HPDE6-E6E7 (cell line): ENCODE measurements at regions not wholly inside any gene's neighbourhood (a gene's known extent, or its start where the extent isn't known, plus 50 kb on each side); places are given as distances from the start of the nearest gene placed in this dataset.

Experiments
- DNase-seq: peaks from one replicate; pipeline ENCODE4 v3.0.0; 2011; ENCODE audit warnings: missing footprints; ENCODE audit errors: extremely low spot score

DNA sequence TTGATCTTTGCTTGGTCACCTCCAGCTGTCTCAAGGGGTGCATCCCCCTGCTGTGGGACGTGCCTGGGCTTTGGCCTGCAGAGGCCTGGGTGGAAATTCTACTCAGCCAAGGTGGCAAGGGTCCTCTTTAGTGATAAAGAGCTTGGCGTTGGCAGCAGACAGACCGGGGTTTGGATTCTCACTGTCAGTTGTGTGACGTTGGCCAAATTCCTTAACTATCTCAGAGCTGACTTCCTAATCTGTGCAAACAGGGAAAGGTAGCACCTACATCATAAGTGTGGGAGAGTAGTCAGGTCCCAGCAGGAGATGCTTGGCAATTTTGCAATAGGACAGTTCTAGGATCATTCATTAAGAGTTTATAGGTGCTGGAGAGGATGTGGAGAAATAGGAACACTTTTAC is 154.3 kb upstream of the GSC start:
- DNase-seq, result no peak

DNA sequence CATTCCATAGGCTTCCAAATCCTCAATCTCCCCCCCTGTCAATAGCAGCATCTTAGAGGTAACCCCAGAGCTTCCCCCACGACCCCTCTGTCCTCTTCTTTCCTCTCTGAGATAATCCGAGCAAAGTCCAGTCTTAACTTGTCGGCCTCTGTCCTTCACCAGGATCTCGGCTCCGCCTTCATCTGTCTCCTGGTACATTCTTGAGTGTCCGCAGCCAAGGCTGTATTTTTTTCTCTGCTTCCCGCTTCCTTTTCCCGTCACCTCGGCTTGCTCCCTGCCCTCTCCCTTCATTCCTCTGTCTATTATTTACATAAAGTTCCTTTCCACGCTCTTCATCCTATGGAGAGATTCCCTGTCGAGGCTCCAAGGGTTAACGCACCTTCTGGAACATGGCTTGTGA is 153.9 kb upstream of the GSC start:
- DNase-seq, result no peak

- no peak for DNase-seq
These were observed 152.8 kb upstream of the GSC start for GRCh38 chr14:94922595-94923239.

DNA sequence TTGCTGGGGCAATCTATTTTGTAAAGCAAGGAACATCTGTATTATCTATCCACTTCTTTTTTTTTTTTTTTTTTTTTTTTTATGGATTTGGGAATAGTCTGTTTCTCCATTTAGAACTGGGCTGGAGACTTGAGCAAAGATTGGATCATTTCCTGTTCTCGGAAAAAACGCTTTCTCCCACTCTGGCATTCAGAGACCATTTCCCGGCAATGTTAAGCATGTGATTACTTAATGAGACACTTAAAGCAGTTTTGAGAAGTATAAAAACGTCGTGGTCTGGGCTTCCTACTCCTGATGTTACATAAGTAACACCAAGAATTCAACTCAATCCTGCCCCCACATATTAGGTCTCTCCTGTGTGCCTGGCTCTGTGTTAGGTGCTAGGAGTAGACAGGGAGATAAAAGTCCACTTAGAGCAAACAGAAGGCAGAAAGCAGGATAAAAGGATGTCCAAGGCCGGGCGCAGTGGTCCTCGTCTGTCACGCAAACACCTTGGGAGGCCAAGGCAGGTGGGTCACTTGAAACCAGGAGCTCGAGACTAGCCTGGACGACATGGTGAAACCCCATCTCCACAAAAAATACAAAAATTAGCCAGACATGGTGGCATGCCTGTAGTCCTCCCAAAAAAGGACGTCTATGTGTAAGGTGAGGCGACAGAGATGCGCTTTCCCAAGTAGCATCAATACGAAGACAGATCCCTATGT is 152.1 kb upstream of the GSC start:
- DNase-seq, result no peak

- no peak for DNase-seq
These were observed 151.5 kb upstream of the GSC start for GRCh38 chr14:94921456-94921855.

DNA sequence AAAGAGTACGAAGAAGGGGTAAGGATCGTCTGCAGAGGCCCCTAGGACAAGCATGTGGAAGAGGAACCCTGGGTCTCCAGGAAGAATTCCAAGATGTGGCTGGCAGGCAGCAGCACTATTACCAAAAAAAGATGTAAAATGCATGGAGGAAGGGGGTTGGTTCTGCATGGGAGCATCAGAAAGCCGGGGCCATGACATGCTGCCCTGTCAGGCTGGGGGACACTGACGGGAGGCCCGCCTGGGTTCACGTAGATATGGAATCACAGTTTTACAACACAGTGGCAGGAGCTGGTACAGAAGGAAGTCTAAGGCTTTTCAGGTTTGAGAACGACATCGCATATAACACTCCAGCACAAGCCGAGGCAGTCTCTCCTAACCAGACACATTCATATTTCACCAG is 150.0 kb upstream of the GSC start:
- DNase-seq, result no peak

- DNase-seq, result no peak
These were observed 149.0 kb upstream of the GSC start for GRCh38 chr14:94918896-94919295.

DNA sequence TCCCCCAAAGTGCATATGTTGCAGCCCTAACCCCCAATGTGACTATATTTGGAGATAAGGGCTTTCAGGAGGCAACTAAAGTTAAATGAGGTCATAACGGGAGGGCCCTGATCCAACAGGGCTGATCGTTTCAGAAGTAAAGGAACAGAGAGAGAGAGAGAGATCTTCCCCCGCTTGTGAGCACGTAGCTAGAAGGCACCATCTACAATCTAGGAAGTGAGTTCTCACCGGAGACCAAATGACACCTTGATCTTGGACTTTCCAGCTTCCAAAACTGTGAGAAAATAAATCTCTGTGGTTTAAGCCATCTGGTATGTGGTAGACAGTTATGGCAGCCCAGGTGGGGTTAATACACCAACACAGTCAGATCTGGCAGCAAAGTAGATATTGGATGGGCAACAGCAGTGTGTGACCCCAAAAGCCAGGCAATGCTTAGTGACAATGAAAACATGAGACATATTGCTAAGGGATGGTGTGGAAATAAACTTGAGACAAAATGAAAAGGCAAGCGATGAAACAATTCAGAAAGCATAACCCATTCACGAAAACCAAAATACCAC is 147.2 kb upstream of the GSC start:
- DNase-seq, result no peak

- no peak for DNase-seq
These were observed 144.3 kb upstream of the GSC start for GRCh38 chr14:94914191-94914590.

GRCh38 chr14:94907626-94908261 is 137.8 kb upstream of the GSC start:
- no peak for DNase-seq

GRCh38 chr14:94906991-94907587 is 137.2 kb upstream of the GSC start:
- DNase-seq, result no peak

DNA sequence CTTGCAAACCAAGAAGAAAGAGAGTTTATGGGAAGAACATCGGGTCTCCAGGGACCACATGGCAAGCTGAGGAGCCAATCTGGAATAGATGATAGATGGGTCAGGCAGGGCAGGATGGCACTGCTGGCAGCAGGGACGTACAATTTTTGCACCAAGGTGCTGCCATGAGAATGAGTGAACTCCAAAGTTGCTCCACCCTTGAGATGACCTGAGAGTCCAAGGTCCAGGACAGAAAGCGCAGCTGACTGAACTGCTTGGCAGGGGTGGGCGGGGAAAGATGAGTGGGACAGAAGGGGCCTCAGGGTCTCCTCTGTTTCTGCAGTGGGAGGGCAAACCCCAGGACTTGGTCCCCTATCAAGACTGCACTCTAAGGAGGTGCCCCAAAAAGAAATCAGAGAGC is 136.7 kb upstream of the GSC start:
- no peak for DNase-seq

DNA sequence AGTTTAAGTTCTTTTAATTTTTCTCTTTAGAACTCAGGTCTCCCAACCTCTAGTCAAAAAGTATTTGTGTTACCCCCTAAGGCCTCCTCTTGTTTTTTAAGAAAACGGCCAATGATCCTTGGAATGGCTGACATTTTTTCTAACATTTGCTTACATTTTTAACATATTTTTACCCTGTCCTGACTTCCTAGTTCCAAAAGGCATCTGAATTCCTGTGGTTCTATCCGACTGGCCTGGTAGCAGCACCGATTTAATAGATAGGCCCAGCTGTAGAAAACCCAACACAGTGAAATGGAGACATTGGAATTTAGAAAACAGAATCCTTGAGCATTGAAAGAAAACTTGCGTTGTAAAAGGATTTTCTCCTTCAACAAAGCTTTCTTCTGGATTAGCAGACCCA is 134.7 kb upstream of the GSC start:
- no peak for DNase-seq

DNA sequence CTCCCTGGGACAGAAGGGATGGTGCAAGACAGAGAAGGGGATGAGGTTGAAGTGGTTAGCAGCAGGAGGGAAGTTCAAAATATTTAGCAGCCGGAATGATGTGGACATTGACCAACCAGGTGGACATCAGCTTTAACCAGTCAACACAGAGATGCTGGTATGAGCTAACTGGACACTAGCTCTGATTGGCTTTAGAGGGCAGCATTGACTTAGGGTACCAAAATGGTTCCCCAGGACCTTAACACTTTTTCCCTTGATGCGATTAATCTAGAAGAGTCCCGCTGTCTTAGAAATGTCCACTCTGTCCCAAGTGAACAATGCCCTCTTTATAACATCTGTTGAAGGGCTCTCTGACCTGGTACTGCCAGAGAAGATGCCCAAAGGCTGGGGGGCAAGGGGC is 134.0 kb upstream of the GSC start:
- DNase-seq, result no peak

GRCh38 chr14:94903338-94903737 is 133.4 kb upstream of the GSC start:
- DNase-seq, result no peak

GRCh38 chr14:94897561-94897960 is 127.6 kb upstream of the GSC start:
- DNase-seq, result no peak

DNA sequence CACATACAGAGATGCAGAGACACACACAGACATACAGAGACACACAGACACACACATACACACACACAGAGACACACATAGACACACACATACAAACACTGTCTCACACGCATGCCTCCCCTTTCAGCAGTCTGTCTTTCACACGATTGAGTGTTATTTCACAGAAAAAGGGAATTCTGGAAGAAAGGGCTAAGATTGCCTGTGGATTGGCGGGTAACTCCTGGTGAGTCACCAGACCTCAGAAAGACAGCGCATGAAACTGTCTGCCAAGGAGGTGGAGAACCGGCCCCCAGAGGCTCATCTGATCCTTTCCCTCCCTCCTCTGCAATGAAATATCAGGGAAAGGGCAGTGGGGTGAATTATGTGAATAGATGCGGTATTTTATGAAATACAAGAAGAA is 127.2 kb upstream of the GSC start:
- no peak for DNase-seq

GRCh38 chr14:94893411-94894160 is 123.7 kb upstream of the GSC start:
- DNase-seq, result no peak

DNA sequence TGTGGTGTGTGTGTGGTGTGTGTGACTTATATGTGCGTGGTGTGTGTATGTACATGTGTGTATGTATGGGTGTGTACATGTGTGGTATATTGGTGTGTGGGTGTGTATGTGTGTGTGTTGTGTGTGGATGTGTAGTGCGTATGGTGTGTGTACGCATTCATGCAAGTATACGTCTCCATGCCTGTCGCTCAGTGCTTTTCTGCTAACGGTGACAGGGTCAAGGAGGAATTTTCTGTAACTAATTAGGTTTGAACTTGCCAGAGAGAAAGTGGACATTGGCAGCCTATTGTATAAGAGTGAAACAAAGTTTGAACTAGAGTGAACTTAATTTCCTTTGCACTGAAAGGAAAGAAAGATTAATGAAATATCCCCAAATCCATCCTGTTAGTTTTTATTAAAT is 120.9 kb upstream of the GSC start:
- no peak for DNase-seq

DNA sequence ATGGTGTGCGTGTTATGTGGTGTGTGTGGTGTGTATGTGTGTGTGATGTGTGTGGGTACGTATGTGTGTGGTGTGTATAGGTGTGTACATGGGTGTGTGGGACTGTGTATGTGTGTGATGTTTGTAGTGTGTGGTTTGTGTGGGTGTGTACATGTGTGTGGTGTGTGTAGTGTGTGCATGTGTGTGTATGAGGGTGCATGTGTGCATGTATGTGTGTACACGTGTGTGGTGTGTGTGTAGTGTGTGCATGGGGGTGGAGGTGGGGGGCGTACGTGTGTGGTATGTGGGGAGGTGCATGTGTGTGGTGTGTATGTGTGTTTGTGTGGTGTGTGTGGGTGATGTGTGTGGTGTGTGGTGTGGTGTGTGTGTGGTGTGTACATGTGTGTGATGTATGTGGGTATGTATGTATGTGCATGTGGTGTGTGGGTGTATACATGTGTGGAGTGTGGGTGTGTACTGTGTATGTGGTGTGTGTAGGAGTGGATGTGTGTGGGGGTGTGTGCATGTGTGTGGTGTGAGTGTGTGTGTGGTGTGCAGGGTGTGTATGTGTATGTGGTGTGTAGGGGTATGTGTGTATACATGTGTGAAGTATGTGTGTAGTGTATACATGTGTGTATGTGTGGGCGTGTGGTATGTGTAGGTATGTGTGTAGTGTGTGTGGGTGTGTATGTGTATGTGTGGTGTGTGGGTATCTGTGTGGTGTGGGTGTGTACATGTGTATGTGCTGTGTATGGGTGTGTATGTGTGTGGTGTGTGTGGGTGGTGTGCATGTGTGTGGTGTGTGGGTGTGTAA is 119.8 kb upstream of the GSC start:
- DNase-seq, result no peak

DNA sequence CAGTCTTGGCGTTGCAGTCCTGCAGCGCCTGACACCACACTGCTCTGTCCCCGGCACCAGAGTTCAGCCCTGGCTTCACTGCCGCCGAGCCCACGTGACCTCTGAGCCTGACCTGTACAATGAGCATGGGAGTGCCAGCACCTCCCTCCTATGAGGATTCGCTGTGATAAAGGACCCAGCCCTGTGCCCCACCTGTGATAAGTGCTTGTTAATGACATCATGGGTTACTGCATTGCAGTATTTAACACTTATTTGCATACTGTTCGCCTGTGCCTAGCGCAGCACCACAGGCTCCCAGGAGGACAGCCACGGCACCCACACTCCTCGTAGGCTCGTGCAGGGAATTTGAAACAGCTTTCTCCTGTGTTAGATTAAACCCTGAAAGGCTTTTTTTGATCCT is 118.2 kb upstream of the GSC start:
- no peak for DNase-seq
